GM23338 (cell line): ENCODE measurements at regions not wholly inside any gene's neighbourhood (a gene's known extent, or its start where the extent isn't known, plus 50 kb on each side); places are given as distances from the start of the nearest gene placed in this dataset.

ENCODE experiments used
- ATAC-seq: fragments of 200-7000 bp; cut with Tn5 transposase; 3 replicates; pipeline ENCODE4 v1.9.1; 2020
- DNase-seq: peaks from one replicate; pipeline ENCODE4 v3.0.0-alpha.2; 2015; ENCODE audit warnings: low spot score
- H2AFZ ChIP-seq: fragments of 200-600 bp; sonication (generic); 2 replicates; pipeline ENCODE4 v1.8.0; 2016; ENCODE audit warnings: antibody characterized with exemption, mild to moderate bottlenecking, moderate library complexity
- H3F3A ChIP-seq: fragments of 200-600 bp; sonication (generic); replicated peaks from 2 replicates; pipeline ENCODE4 v1.8.0; 2017; ENCODE audit warnings: antibody characterized with exemption, mixed run types, low read depth
- H3K27ac ChIP-seq: fragments of 200-600 bp; sonication (generic); 2 replicates; pipeline ENCODE4 v1.6.1; 2016; ENCODE audit warnings: low read depth
- H3K27me3 ChIP-seq: fragments of 200-600 bp; sonication (generic); 2 replicates; pipeline ENCODE4 v1.8.0; 2016; ENCODE audit warnings: mild to moderate bottlenecking, mixed run types, moderate library complexity; ENCODE audit not compliant: insufficient read depth
- H3K36me3 ChIP-seq: fragments of 200-600 bp; sonication (generic); 2 replicates; pipeline ENCODE4 v1.8.0; 2016; ENCODE audit warnings: mild to moderate bottlenecking; ENCODE audit not compliant: insufficient read depth
- H3K4me1 ChIP-seq: fragments of 200-600 bp; sonication (generic); 2 replicates; pipeline ENCODE4 v1.8.0; 2016; ENCODE audit warnings: mild to moderate bottlenecking, moderate library complexity; ENCODE audit not compliant: insufficient read depth
- H3K4me2 ChIP-seq: fragments of 200-600 bp; sonication (generic); 2 replicates; pipeline ENCODE4 v1.7.1; 2017; ENCODE audit warnings: mixed run types
- H3K4me3 ChIP-seq: fragments of 200-600 bp; sonication (generic); 2 replicates; pipeline ENCODE4 v1.6.1; 2016; ENCODE audit warnings: mixed run types
- H3K79me2 ChIP-seq: fragments of 200-600 bp; sonication (generic); replicated peaks from 2 replicates; pipeline ENCODE4 v1.8.0; 2017; ENCODE audit warnings: mild to moderate bottlenecking; ENCODE audit not compliant: insufficient read depth
- H3K9me2 ChIP-seq: fragments of 200-600 bp; sonication (generic); 2 replicates; pipeline ENCODE4 v1.8.0; 2017; ENCODE audit not compliant: insufficient read depth
- H4K20me1 ChIP-seq: fragments of 200-600 bp; sonication (generic); replicated peaks from 2 replicates; pipeline ENCODE4 v1.8.0; 2017; ENCODE audit warnings: mild to moderate bottlenecking; ENCODE audit not compliant: insufficient read depth
- H3K27ac Mint-ChIP-seq: 2 replicates; pipeline ENCODE4 v1.8.0; 2020; ENCODE audit warnings: inconsistent platforms, mild to moderate bottlenecking, moderate library complexity, mixed read lengths
- H3K27me3 Mint-ChIP-seq: 3 replicates; pipeline ENCODE4 v1.8.0; 2022; ENCODE audit warnings: low read depth, mild to moderate bottlenecking, moderate library complexity, mixed read lengths, inconsistent platforms; ENCODE audit not compliant: insufficient read depth, poor library complexity
- H3K36me3 Mint-ChIP-seq: 3 replicates; pipeline ENCODE4 v1.8.0; 2021; ENCODE audit warnings: low read depth, mild to moderate bottlenecking, inconsistent platforms, moderate library complexity, mixed read lengths
- H3K4me1 Mint-ChIP-seq: 3 replicates; pipeline ENCODE4 v1.8.0; 2020; ENCODE audit warnings: mild to moderate bottlenecking, inconsistent platforms, mixed read lengths
- H3K4me3 Mint-ChIP-seq: 3 replicates; pipeline ENCODE4 v1.8.0; 2021; ENCODE audit warnings: moderate library complexity, mild to moderate bottlenecking, inconsistent platforms, mixed read lengths
- H3K9me3 Mint-ChIP-seq: 3 replicates; pipeline ENCODE4 v1.8.0; 2020; ENCODE audit warnings: moderate library complexity, mild to moderate bottlenecking, inconsistent platforms, mixed read lengths
- CREB1 ChIP-seq: fragments of 250-450 bp; sonication (Bioruptor Pico); IDR thresholded peaks from 2 replicates; pipeline ENCODE4 v1.5.0; 2020; ENCODE audit warnings: low read depth, mild to moderate bottlenecking, moderate library complexity
- ETS1 ChIP-seq: IDR thresholded peaks from 2 replicates; pipeline ENCODE4 v1.6.1; 2016; ENCODE audit warnings: antibody characterized with exemption
- EZH2phosphoT487 ChIP-seq: fragments of 200-600 bp; sonication (generic); IDR thresholded peaks from one replicate; pipeline ENCODE4 v1.8.1; 2018; ENCODE audit warnings: antibody characterized with exemption; ENCODE audit not compliant: unreplicated experiment
- POLR2AphosphoS5 ChIP-seq: IDR thresholded peaks from 2 replicates; pipeline ENCODE4 v1.6.1; 2016; ENCODE audit warnings: antibody characterized with exemption, low read depth
- REST ChIP-seq: IDR thresholded peaks from one replicate; pipeline ENCODE4 v1.6.1; 2018; ENCODE audit warnings: antibody characterized with exemption; ENCODE audit not compliant: unreplicated experiment
- STAT1 ChIP-seq: IDR thresholded peaks from one replicate; pipeline ENCODE4 v1.6.1; 2016; ENCODE audit warnings: antibody characterized with exemption; ENCODE audit not compliant: unreplicated experiment
- ZNF331 ChIP-seq: fragments of 250-450 bp; sonication (Bioruptor Pico); IDR thresholded peaks from 2 replicates; pipeline ENCODE4 v1.5.0; 2020; ENCODE audit warnings: low read depth, mild to moderate bottlenecking, moderate library complexity
- TF ChIP-seq, protein P1 (sequence below), 2 experiments: fragments of 200-600 bp in 1 of 2; sonication (generic) in 1 of 2; conservative IDR thresholded peaks; 2 replicates each; pipeline versions ENCODE4 v1.5.1 to v1.6.1; 2016 to 2017; ENCODE audit warnings: antibody characterized with exemption in 2 of 2, low read depth in 2 of 2, mild to moderate bottlenecking in 2 of 2, moderate library complexity in 1 of 2

DNA sequence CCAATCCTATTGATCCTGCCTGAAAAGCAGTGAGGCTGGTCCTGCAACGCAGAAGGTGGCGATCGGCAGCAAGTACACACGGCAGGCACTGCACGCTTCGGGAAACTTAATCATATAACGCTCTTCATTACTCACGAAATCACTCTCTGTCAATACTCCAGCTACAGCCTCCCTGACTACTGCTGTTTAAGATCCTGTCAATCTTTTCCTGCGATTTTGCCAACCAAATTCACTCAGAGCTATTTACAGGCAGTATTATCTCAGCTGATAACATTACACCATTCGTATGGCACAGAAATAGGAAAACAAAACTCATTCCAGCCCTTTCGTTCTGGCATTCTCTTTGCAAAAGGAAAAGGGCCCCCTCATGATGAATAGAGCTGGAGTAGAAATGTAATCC is 262.4 kb upstream of the CDH8 start (continued):
- no peak for TF ChIP-seq REST
- TF ChIP-seq ETS1, result no peak
- TF ChIP-seq ZNF331 (CRISPR knock-in tag), result no peak

DNA sequence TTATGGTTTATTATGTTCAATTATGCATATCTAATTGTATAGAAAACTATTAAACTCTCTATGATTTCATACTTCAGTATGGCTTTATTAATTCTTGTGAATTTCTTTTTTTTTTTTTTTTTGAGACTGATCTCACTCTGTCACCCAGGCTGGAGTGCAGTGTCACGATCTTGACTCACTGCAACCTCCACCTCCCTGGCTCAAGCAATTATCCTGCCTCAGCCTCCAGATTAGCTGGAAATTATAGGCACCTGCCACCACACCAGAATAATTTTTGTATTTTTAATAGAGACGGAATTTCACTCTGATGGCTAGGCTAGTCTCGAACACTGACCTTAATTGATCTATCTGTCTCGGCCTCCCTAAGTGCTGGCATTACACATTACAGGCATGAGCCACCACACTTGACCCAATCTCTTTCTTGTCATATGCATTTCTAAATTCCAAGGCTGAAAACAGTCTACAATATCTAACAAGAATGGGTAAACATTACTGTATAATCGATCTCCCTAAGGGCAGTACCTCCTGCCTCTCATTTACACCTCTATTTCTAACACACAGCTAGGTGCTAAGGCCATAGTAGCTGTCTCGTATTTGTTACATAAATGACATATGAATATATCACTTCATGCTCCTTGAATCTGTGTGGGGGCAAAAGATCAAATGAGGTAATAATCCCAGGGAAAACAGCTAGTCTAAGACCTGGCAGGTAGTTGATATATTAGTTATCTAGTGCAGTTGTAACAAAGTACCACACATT is 258.2 kb upstream of the CDH8 start:
- Mint-ChIP-seq H3K9me3 (no peaks in the 10 kb centered on the region), H3K36me3 (no peaks in the 10 kb centered on the region), H3K27ac (no peak overlapping the region), H3K4me1 (no peaks in the 10 kb centered on the region), H3K27me3 (no peaks in the 10 kb centered on the region), H3K4me3 (no peak overlapping the region)
- no peaks in the 10 kb centered on the region for H3K79me2 ChIP-seq
- no peak overlapping the region for H2AFZ ChIP-seq
- no peak for DNase-seq
- H3K4me1 ChIP-seq, result no peaks in the 10 kb centered on the region
- H4K20me1 ChIP-seq, result no peaks in the 10 kb centered on the region
- H3K36me3 ChIP-seq, result no peaks in the 10 kb centered on the region
- no peaks in the 10 kb centered on the region for H3K9me2 ChIP-seq
- no peak overlapping the region for H3K27ac ChIP-seq
- no peaks in the 10 kb centered on the region for H3F3A ChIP-seq
- no peak for ATAC-seq
- H3K27me3 ChIP-seq, result no peaks in the 10 kb centered on the region
- no peak overlapping the region for H3K4me3 ChIP-seq
- no peak overlapping the region for H3K4me2 ChIP-seq
- TF ChIP-seq CREB1 (CRISPR knock-in tag) (no peak), REST (no peak), POLR2AphosphoS5 (no peak), EZH2phosphoT487 (no peak), ETS1 (no peak), ZNF331 (CRISPR knock-in tag) (no peak), STAT1 (no peak)
- TF ChIP-seq, protein P1, sequence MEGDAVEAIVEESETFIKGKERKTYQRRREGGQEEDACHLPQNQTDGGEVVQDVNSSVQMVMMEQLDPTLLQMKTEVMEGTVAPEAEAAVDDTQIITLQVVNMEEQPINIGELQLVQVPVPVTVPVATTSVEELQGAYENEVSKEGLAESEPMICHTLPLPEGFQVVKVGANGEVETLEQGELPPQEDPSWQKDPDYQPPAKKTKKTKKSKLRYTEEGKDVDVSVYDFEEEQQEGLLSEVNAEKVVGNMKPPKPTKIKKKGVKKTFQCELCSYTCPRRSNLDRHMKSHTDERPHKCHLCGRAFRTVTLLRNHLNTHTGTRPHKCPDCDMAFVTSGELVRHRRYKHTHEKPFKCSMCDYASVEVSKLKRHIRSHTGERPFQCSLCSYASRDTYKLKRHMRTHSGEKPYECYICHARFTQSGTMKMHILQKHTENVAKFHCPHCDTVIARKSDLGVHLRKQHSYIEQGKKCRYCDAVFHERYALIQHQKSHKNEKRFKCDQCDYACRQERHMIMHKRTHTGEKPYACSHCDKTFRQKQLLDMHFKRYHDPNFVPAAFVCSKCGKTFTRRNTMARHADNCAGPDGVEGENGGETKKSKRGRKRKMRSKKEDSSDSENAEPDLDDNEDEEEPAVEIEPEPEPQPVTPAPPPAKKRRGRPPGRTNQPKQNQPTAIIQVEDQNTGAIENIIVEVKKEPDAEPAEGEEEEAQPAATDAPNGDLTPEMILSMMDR (conservative IDR thresholded peaks at IDR 0.05; ENCODE audit: low read depth in 2 of 2), result no peak
